GM12878 (cell line): ENCODE measurements at regions not wholly inside any gene's neighbourhood (a gene's known extent, or its start where the extent isn't known, plus 50 kb on each side); places are given as distances from the start of the nearest gene placed in this dataset.

Experiments used
- ATAC-seq: fragments of 200-7000 bp; cut with Tn5 transposase; 3 replicates; pipeline ENCODE4 v1.9.1; 2020; ENCODE audit warnings: mild to moderate bottlenecking, moderate library complexity
- BruUV-seq: library from RNA; stranded (reverse); fragments of 400-500 nt; replicated peaks from 2 replicates; lab custom pipeline; 2021; lab: Mats Ljungman, UMichigan
- CTCF ChIA-PET: fragments of 300-600 bp; sonication (Branson Sonifier 250); formaldehyde crosslinking; extraction: SDS; loops from one replicate; lab custom pipeline; 2021; ENCODE audit warnings: inconsistent platforms; lab: Yijun Ruan, JAX
- POLR2A ChIA-PET: fragments of 350-600 bp; formaldehyde crosslinking; extraction: SDS; loops from one replicate; lab custom pipeline; 2021; ENCODE audit warnings: inconsistent platforms; lab: Charles Lee
- RAD21 ChIA-PET: fragments of 300-600 bp; sonication (Branson Sonifier 250); formaldehyde crosslinking; loops from one replicate; lab custom pipeline; 2023; ENCODE audit warnings: antibody characterized with exemption; ENCODE audit not compliant: unreplicated experiment; lab: Charles Lee
- SMC1A ChIA-PET: fragments of 300-600 bp; sonication (Branson Sonifier 250); formaldehyde crosslinking; loops from one replicate; lab custom pipeline; 2023; ENCODE audit not compliant: unreplicated experiment, uncharacterized antibody; lab: Charles Lee
- DNase-seq: peaks from one replicate; pipeline ENCODE4 v3.0.0-alpha.2; 2011; ENCODE audit warnings: low read depth, low spot score
- FAIRE-seq: peaks from 3 replicates; lab custom pipeline; 2011; peaks lifted over from hg19 to GRCh38; lab: Jason Lieb, UNC
- H2AFZ ChIP-seq: 2 replicates; pipeline ENCODE4 v1.6.0; 2011; ENCODE audit warnings: low read depth, low read length, control low read depth; ENCODE audit not compliant: control insufficient read depth
- H3K27ac ChIP-seq: 2 replicates; pipeline ENCODE4 v1.5.1; 2011; ENCODE audit warnings: control low read depth; ENCODE audit not compliant: control insufficient read depth, insufficient read depth
- H3K27me3 ChIP-seq, 2 experiments: replicated peaks in 1 of 2; 2 replicates each; pipeline versions ENCODE4 v1.6.0 to v1.6.1; 2011; ENCODE audit warnings: low read length in 1 of 2; ENCODE audit not compliant: control insufficient read depth in 2 of 2, insufficient read depth in 2 of 2
- H3K36me3 ChIP-seq, 2 experiments: 2 replicates each; pipeline ENCODE4 v1.5.1; 2011; ENCODE audit warnings: low read length in 1 of 2; ENCODE audit not compliant: control insufficient read depth in 2 of 2, insufficient read depth in 2 of 2
- H3K4me1 ChIP-seq: 2 replicates; pipeline ENCODE4 v1.6.1; 2011; ENCODE audit warnings: mild to moderate bottlenecking, low read length, moderate library complexity, mixed read lengths; ENCODE audit not compliant: control insufficient read depth, insufficient read depth
- H3K4me2 ChIP-seq: 2 replicates; pipeline ENCODE4 v1.6.0; 2011; ENCODE audit warnings: control low read depth; ENCODE audit not compliant: control insufficient read depth, insufficient read depth
- H3K4me3 ChIP-seq: fragments of 200-600 bp; sonication (generic); 2 replicates; pipeline ENCODE4 v1.5.1; 2016
- H3K79me2 ChIP-seq: 2 replicates; pipeline ENCODE4 v1.6.0; 2011; ENCODE audit warnings: low read length; ENCODE audit not compliant: control insufficient read depth, insufficient read depth
- H3K9ac ChIP-seq: 2 replicates; pipeline ENCODE4 v1.8.0; 2011; ENCODE audit warnings: low read length, control low read depth, mixed read lengths; ENCODE audit not compliant: control insufficient read depth, insufficient read depth
- H3K9me3 ChIP-seq: replicated peaks from 3 replicates; pipeline ENCODE4 v1.5.1; 2011; ENCODE audit warnings: mild to moderate bottlenecking, low read length; ENCODE audit not compliant: control insufficient read depth, insufficient read depth
- H4K20me1 ChIP-seq: 2 replicates; pipeline ENCODE4 v1.6.0; 2011; ENCODE audit not compliant: control insufficient read depth, insufficient read depth
- BRCA1 ChIP-seq: IDR thresholded peaks from 2 replicates; pipeline ENCODE4 v1.6.1; 2011; ENCODE audit warnings: low read depth, low read length, improper control_type of control experiment
- ESRRA ChIP-seq: IDR thresholded peaks from 2 replicates; pipeline ENCODE4 v1.6.1; 2012; ENCODE audit warnings: mild to moderate bottlenecking, low read length, improper control_type of control experiment
- EZH2 ChIP-seq: IDR thresholded peaks from 2 replicates; pipeline ENCODE4 v1.6.1; 2012; ENCODE audit warnings: low read depth, mild to moderate bottlenecking, control low read depth, inconsistent platforms, low read length, borderline replicate concordance; ENCODE audit not compliant: control insufficient read depth
- RAD51 ChIP-seq: fragments of 450-650 bp; IDR thresholded peaks from 2 replicates; pipeline ENCODE4 v1.6.1; 2016; ENCODE audit warnings: moderate library complexity, mild to moderate bottlenecking, inconsistent platforms
- TAF1 ChIP-seq: IDR thresholded peaks from 2 replicates; pipeline ENCODE4 v1.6.1; 2011; ENCODE audit warnings: mild to moderate bottlenecking, low read depth, low read length, borderline replicate concordance
- ZBTB33 ChIP-seq: fragments of 450-650 bp; IDR thresholded peaks from 2 replicates; pipeline ENCODE4 v1.6.1; 2017; ENCODE audit warnings: mild to moderate bottlenecking
- ZNF217 ChIP-seq: fragments of 450-650 bp; IDR thresholded peaks from 2 replicates; pipeline ENCODE4 v1.6.1; 2017; ENCODE audit warnings: antibody characterized with exemption, mild to moderate bottlenecking
- ZNF274 ChIP-seq: IDR thresholded peaks from one replicate; pipeline ENCODE4 v1.8.0; 2011; ENCODE audit not compliant: insufficient read length, insufficient read depth
- WGBS: methylation state at CpG from one replicate; pipeline ENCODE4 v1.1.6; 2016; ENCODE audit warnings: low lambda C conversion rate; ENCODE audit not compliant: insufficient replicate concordance, insufficient coverage; ENCODE audit errors: missing lambda C conversion rate; 5-methylcytosine and 5-hydroxymethylcytosine counted together
- in situ Hi-C: fragments of 300-500 bp; cut with MboI; formaldehyde crosslinking; loops from 9 replicates; pipeline ENCODE4 v1.14.3; 2018; ENCODE audit warnings: mixed read lengths
- intact Hi-C: fragments of 100-400 bp; cut with micrococcal nuclease; formaldehyde crosslinking; loops from one replicate; pipeline ENCODE4 v1.14.2; 2022; ENCODE audit not compliant: unreplicated experiment

DNA sequence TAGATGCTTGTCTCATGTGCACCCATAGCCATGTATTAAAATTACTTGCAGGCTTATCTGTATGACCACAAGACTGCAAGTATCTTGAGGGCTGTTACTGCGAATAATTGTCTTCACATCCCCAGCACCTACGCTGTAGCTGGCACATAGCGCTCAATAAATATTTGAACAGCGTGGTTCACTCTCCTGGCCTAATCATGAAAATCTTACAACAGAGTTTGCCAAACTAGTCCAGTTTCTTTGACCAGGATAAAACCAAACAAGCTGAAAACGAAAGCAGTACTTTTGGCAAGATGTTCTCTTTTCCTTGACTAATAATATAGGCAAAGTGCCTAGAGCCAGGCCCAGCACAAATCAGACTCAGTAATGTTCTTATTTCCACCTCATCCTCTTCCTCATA lies 106.7 kb downstream of the RPS29 start:
- no peak for FAIRE-seq
- intact Hi-C loops: no loop called here
- no peak overlapping the region for H3K9ac ChIP-seq
- no peaks in the 10 kb centered on the region for H3K9me3 ChIP-seq
- no peak overlapping the region for H2AFZ ChIP-seq
- H3K79me2 ChIP-seq: no peaks in the 10 kb centered on the region
- H3K27ac ChIP-seq: no peak overlapping the region
- peaks cover 11% of the 10 kb centered on the region; the same call in 1 of the 2 replicates for H3K4me1 ChIP-seq
- ChIA-PET POLR2A (no interaction called here), SMC1A (interaction anchor here (1.5 kb wide), 1 partner anchor 9 kb away, joined by 3 read pairs; no protein-coding TSS in a partner anchor), CTCF (interaction anchor here (1.3 kb wide), 1 partner anchor 18 kb away, joined by 4 read pairs; no protein-coding TSS in a partner anchor), RAD21 (no interaction called here)
- no peaks in the 10 kb centered on the region for H3K27me3 ChIP-seq
- WGBS: 45% methylated on average over 5 of the region's 5 CpGs
- DNase-seq: no peak
- no peak overlapping the region for H3K4me2 ChIP-seq
- H4K20me1 ChIP-seq: no peaks in the 10 kb centered on the region
- in situ Hi-C loops: no loop called here
- H3K36me3 ChIP-seq: no peaks in the 10 kb centered on the region
- ATAC-seq: no peak
- TF ChIP-seq ZNF274: no peak
- no peak for TF ChIP-seq TAF1
- no peak for TF ChIP-seq EZH2
- TF ChIP-seq ESRRA: no peak
- no peak for TF ChIP-seq BRCA1
- no peak for TF ChIP-seq RAD51
- no peak for TF ChIP-seq ZBTB33
- TF ChIP-seq ZNF217: no peak
- no peak overlapping the region for H3K4me3 ChIP-seq
- no TSS peak for BruUV-seq
